ENCODE measurements at regions not wholly inside any gene's neighbourhood (a gene's known extent, or its start where the extent isn't known, plus 50 kb on each side); places are given as distances from the start of the nearest gene placed in this dataset.

- TF ChIP-seq CTCF (IDR thresholded peaks at IDR 0.05; ENCODE audit: borderline replicate concordance, insufficient read depth, low read depth, low read length) = no peak
- H3K4me3 ChIP-seq (ENCODE audit: low read depth, low read length) = no peak overlapping the region
Observed at GRCh38 chr4:14790494-14790893, 211.8 kb upstream of the CPEB2 start.

- TF ChIP-seq CTCF (IDR thresholded peaks at IDR 0.05; ENCODE audit: borderline replicate concordance, insufficient read depth, low read depth, low read length) = no peak
- H3K4me3 ChIP-seq (ENCODE audit: low read depth, low read length) = no peak overlapping the region
Observed at GRCh38 chr4:14792702-14793227, 209.5 kb upstream of the CPEB2 start.

- H3K4me3 ChIP-seq (ENCODE audit: low read depth, low read length) = no peak overlapping the region
- no peak for TF ChIP-seq CTCF (IDR thresholded peaks at IDR 0.05; ENCODE audit: borderline replicate concordance, insufficient read depth, low read depth, low read length)
Observed at GRCh38 chr4:14800977-14801376, 201.3 kb upstream of the CPEB2 start.

GRCh38 chr4:14802596-14802995, 199.7 kb upstream of the CPEB2 start:
- no peak overlapping the region for H3K4me3 ChIP-seq (ENCODE audit: low read depth, low read length)
- TF ChIP-seq CTCF (IDR thresholded peaks at IDR 0.05; ENCODE audit: borderline replicate concordance, insufficient read depth, low read depth, low read length) = no peak

- TF ChIP-seq CTCF (IDR thresholded peaks at IDR 0.05; ENCODE audit: borderline replicate concordance, insufficient read depth, low read depth, low read length) = no peak
- H3K4me3 ChIP-seq (ENCODE audit: low read depth, low read length) = no peak overlapping the region
Observed at GRCh38 chr4:14807856-14808255, 194.4 kb upstream of the CPEB2 start.

GRCh38 chr4:14809203-14809602, 193.1 kb upstream of the CPEB2 start:
- TF ChIP-seq CTCF (IDR thresholded peaks at IDR 0.05; ENCODE audit: borderline replicate concordance, insufficient read depth, low read depth, low read length) = no peak
- no peak overlapping the region for H3K4me3 ChIP-seq (ENCODE audit: low read depth, low read length)

- H3K4me3 ChIP-seq (ENCODE audit: low read depth, low read length) = no peak overlapping the region
- no peak for TF ChIP-seq CTCF (IDR thresholded peaks at IDR 0.05; ENCODE audit: borderline replicate concordance, insufficient read depth, low read depth, low read length)
Observed at GRCh38 chr4:14810121-14810520, 192.2 kb upstream of the CPEB2 start.

Measured in GM12875 (cell line).